ENCODE measurements at regions not wholly inside any gene's neighbourhood (a gene's known extent, or its start where the extent isn't known, plus 50 kb on each side); places are given as distances from the start of the nearest gene placed in this dataset.
"Not testable (repeated sequence)": the region's sequence is repeated elsewhere in the genome, so short reads cannot be mapped to it uniquely, and the experiment has no call there.

DNA sequence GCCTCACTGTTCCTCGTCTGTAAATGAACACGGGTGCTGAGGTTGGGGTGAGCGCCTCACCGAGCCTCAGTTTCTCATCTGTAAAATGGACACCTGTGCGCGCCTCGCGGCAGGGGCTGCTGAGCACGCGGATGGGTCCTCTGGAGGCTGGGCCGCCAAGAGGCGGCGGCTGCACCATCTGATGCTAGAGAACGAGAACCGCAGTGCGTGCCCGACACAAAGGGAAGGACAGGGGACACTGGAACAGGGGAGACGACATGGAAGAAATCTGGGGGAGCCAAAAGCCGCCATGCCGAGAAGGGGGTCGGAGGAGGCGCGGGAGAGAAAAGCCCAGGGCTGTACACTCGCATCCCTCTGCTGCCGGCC lies 118.7 kb upstream of the ZNF516 start:
- Histone ChIP-seq H3K27me3 (no peaks in the 10 kb centered on the region), H3K27ac (no peak overlapping the region), H3K4me3 (no peak overlapping the region), H3K9me3 (no peaks in the 10 kb centered on the region), H3K4me1 (peaks cover 0 to 22% (median 7%) of the 10 kb centered on the region in 4 donors), H3K36me3 (no peaks in the 10 kb centered on the region)
- ATAC-seq (no peak), DNase-seq (no peak)
- WGBS (ENCODE audit: insufficient coverage, low coverage, low lambda C conversion rate, missing lambda C conversion rate): 91% methylated on average over 18 of the region's 25 CpGs
- TF ChIP-seq, protein P1, sequence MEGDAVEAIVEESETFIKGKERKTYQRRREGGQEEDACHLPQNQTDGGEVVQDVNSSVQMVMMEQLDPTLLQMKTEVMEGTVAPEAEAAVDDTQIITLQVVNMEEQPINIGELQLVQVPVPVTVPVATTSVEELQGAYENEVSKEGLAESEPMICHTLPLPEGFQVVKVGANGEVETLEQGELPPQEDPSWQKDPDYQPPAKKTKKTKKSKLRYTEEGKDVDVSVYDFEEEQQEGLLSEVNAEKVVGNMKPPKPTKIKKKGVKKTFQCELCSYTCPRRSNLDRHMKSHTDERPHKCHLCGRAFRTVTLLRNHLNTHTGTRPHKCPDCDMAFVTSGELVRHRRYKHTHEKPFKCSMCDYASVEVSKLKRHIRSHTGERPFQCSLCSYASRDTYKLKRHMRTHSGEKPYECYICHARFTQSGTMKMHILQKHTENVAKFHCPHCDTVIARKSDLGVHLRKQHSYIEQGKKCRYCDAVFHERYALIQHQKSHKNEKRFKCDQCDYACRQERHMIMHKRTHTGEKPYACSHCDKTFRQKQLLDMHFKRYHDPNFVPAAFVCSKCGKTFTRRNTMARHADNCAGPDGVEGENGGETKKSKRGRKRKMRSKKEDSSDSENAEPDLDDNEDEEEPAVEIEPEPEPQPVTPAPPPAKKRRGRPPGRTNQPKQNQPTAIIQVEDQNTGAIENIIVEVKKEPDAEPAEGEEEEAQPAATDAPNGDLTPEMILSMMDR (IDR thresholded peaks at IDR 0.05): no peak
- TF ChIP-seq POLR2A (IDR thresholded peaks at IDR 0.05): no peak
- intact Hi-C loops (cut with DNase I): no loop called here

DNA sequence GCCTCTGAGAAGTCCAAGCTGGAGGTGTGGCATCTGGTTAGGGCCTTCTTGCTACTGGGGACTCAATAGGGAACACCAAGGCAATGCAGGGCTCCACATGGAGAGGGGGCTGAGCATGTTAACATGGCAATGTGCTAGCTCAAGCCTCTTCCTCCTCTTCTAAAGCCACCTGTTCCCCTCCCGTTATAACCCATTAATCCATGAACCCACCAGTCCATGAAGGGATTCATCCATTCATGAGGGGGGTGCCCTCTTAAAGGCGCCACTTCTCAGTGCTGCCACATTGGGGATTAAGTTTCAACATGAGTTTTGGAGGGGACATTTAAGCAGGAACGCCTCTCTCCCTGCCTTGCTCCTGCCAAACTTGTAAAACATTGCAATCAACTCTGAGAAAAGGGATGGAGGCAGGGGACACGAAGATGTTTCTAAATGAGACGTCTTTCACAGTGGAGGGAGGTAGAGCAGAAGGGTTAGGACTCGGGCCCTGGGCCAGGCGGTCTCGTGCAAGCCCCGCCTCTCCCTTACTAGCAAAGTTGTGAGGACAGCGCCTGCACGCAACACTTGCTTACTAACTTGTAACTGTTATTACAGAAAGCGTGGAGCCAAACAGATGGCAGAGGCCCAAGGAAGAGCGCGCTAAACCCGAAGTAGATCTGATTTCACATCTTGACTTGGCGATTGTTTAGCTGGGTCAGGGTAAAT lies 118.2 kb upstream of the ZNF516 start:
- Histone ChIP-seq H3K27me3 (no peaks in the 10 kb centered on the region), H3K27ac (no peak overlapping the region), H3K36me3 (no peaks in the 10 kb centered on the region), H3K4me1 (peaks cover 0 to 20% (median 7%) of the 10 kb centered on the region in 4 donors), H3K9me3 (no peaks in the 10 kb centered on the region), H3K4me3 (no peak overlapping the region)
- intact Hi-C loops (cut with DNase I): no loop called here
- 90% methylated on average over 12 of the region's 16 CpGs for WGBS (ENCODE audit: insufficient coverage, low coverage, low lambda C conversion rate, missing lambda C conversion rate)
- no peak for DNase-seq
- TF ChIP-seq, protein P1 (IDR thresholded peaks at IDR 0.05): no peak
- no peak for TF ChIP-seq POLR2A (IDR thresholded peaks at IDR 0.05)
- ATAC-seq: no peak

DNA sequence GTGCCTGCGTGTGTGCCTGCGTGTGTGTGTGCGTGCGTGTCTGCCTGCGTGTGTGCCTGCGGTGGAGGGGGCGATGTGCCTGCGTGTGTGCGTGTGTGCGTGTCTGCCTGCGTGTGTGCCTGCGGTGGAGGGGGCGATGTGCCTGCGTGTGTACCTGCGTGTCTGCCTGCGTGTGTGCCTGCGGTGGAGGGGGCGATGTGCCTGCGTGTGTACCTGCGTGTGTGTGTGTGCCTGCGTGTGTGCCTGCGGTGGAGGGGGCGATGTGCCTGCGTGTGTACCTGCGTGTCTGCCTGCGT lies 116.7 kb upstream of the ZNF516 start:
- H3K27me3 ChIP-seq: not testable (repeated sequence)

DNA sequence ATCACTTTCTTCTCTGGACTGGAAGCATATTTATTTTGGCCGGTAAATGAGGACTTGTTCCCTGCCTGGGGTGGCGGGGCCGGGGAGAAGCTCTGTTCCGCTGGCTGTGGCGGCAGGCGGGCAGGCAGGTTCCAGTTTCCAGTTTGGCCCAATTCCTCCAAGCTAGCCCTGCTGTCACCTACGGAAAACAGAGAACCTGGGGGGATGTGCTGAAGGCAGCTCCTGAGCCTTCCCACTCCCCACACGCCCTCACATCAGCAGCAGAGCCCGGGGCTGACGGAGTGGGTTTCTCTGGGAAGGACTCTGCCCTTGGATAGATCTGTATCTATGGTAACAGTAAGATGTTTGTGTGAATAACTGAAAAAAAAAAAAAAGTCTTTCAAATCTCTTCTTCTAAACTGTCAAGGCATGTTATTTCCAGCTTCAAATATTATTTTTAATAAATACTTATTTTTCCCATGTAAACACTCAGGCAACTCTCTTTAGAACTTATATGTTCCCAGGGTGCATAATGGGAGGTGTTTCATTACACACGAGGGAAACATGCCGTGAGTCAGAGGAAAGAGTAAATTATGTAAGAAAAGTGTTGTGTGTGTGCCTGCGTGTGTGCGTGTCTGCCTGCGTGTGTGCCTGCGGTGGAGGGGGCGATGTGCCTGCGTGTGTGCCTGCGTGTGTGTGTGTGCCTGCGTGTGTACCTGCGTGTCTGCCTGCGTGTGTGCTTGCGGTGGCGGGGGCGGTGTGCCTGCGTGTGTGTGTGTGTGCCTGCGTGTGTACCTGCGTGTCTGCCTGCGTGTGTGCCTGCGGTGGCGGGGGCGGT lies 116.1 kb upstream of the ZNF516 start:
- H3K4me3 ChIP-seq: peak overlapping the region in 2 of 3 donors; percentile 9 to 15
- H3K4me1 ChIP-seq: peaks cover 0 to 8% (median 3%) of the 10 kb centered on the region in 4 donors
- H3K36me3 ChIP-seq: no peaks in the 10 kb centered on the region
- H3K27ac ChIP-seq: no peak overlapping the region
- no peak for TF ChIP-seq POLR2A (IDR thresholded peaks at IDR 0.05)
- 48% methylated on average over 19 of the region's 32 CpGs for WGBS (ENCODE audit: insufficient coverage, low coverage, low lambda C conversion rate, missing lambda C conversion rate)
- DNase-seq (peak in 2 of 3 donors; percentile 38 to 63), ATAC-seq (peak; percentile 83 to 93 (median 90))
- no peaks in the 10 kb centered on the region for H3K27me3 ChIP-seq
- no peaks in the 10 kb centered on the region for H3K9me3 ChIP-seq
- intact Hi-C loops (cut with DNase I): no loop called here

More for the DNA sequence above, 116.7 kb upstream of the ZNF516 start:
- H3K36me3 ChIP-seq; H3K9me3 ChIP-seq; DNase-seq; H3K27ac ChIP-seq; intact Hi-C loops (cut with DNase I); ATAC-seq; H3K4me3 ChIP-seq: not testable (repeated sequence)
- H3K4me1 ChIP-seq: peaks cover 0 to 13% (median 5%) of the 10 kb centered on the region in 4 donors
- 92% methylated on average over 10 of the region's 26 CpGs for WGBS (ENCODE audit: insufficient coverage, low coverage, low lambda C conversion rate, missing lambda C conversion rate)

DNA sequence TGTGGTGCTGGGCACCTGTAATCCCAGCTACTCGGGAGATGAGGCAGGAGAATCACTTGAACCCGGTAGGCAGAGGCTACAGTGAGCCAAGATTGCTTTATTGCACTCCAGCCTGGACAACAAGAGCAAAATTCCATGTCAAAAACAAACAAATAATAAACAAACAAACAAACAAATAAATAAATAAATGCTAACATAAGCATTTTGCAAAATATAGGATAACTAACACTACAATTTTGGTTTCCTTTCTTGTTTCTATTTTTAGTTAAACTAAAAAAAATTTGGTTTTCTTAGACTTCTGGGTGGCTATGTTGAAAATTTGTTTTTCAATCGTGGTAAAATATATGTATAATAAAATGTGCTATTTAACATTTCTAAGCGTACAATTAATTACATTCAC lies 115.0 kb upstream of the ZNF516 start:
- no peaks in the 10 kb centered on the region for H3K9me3 ChIP-seq
- no peak for TF ChIP-seq POLR2A (IDR thresholded peaks at IDR 0.05)
- TF ChIP-seq, protein P1 (IDR thresholded peaks at IDR 0.05): no peak
- H3K4me1 ChIP-seq: peaks cover 0 to 6% (median 0%) of the 10 kb centered on the region in 4 donors
- ATAC-seq: no peak
- H3K4me3 ChIP-seq: peak overlapping the region in 1 of 3 donors; percentile 15
- DNase-seq: no peak
- H3K27ac ChIP-seq: no peak overlapping the region
- intact Hi-C loops (cut with DNase I): no loop called here
- H3K27me3 ChIP-seq: no peaks in the 10 kb centered on the region
- no peaks in the 10 kb centered on the region for H3K36me3 ChIP-seq
- WGBS (ENCODE audit: insufficient coverage, low coverage, low lambda C conversion rate, missing lambda C conversion rate): 78% methylated on average over 3 of the region's 4 CpGs

Data from right lobe of liver (tissue), 6 donors.